ENCODE measurements at regions not wholly inside any gene's neighbourhood (a gene's known extent, or its start where the extent isn't known, plus 50 kb on each side); places are given as distances from the start of the nearest gene placed in this dataset.

DNA sequence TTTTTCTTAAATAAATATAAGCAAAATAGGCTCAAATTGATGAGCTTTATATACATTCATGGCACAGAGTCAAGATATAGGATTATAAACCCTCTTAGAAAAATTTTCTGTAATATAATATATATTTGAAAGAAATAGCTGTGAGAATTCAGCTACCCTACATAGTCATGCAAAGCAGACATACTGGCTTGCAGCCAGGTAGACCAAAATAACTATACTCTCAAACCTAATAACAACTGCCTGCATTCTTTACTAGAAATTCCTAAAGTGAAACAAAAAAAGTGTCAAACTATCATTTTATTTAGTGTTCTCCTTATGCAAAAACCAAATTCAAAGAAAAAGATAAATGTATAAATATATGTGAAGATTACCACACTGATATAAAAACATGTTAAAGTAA is 1390.2 kb downstream of the C4orf33 start:
- no peak for TF ChIP-seq GATA2 (IDR thresholded peaks at IDR 0.05; ENCODE audit: low read depth, low read length)
- no peak for TF ChIP-seq GATA3 (IDR thresholded peaks at IDR 0.05; ENCODE audit: low read depth, low read length)
